Common myeloid progenitor, CD34-positive (primary cell): ENCODE measurements at regions not wholly inside any gene's neighbourhood (a gene's known extent, or its start where the extent isn't known, plus 50 kb on each side); places are given as distances from the start of the nearest gene placed in this dataset.

Experiments used
- CTCF ChIA-PET: fragments of 350-600 bp; sonication (Branson Sonifier 250); formaldehyde crosslinking; loops from one replicate; lab custom pipeline; 2021; ENCODE audit warnings: antibody characterized with exemption; lab: Charles Lee
- POLR2A ChIA-PET: fragments of 350-600 bp; sonication (Branson Sonifier 250); formaldehyde crosslinking; loops from one replicate; lab custom pipeline; 2021; ENCODE audit warnings: antibody characterized with exemption; lab: Charles Lee
- DNase-seq, 3 donors: peaks; one replicate each; pipeline versions ENCODE4 v3.0.0 to v3.0.0-alpha.2; 2013
- H3K27ac ChIP-seq, 2 experiments: 1 replicate in 1 of 2; 2 replicates in 1 of 2; pipeline ENCODE4 v1.7.0; 2013; ENCODE audit warnings: inconsistent platforms in 2 of 2, low read length in 2 of 2, mild to moderate bottlenecking in 2 of 2, low read depth in 1 of 2, moderate library complexity in 1 of 2; ENCODE audit not compliant: severe bottlenecking in 2 of 2, insufficient read depth in 1 of 2, poor library complexity in 1 of 2
- H3K27me3 ChIP-seq, 5 experiments: replicated peaks in 2 of 5; 1 replicate in 3 of 5; 2 replicates in 2 of 5; pipeline versions ENCODE4 v1.6.1 to v1.7.0; 2013; ENCODE audit warnings: low read length in 4 of 5, mild to moderate bottlenecking in 2 of 5, moderate library complexity in 2 of 5, inconsistent platforms in 1 of 5; ENCODE audit not compliant: insufficient read depth in 5 of 5, control insufficient read depth in 4 of 5
- H3K36me3 ChIP-seq, 4 experiments: 1 replicate in 2 of 4; 2 replicates in 2 of 4; pipeline versions ENCODE4 v1.6.1 to v1.7.0; 2013; ENCODE audit warnings: low read length in 3 of 4, control low read depth in 1 of 4, mild to moderate bottlenecking in 1 of 4; ENCODE audit not compliant: control insufficient read depth in 4 of 4, insufficient read depth in 4 of 4
- H3K4me1 ChIP-seq, 4 experiments: 1 replicate in 3 of 4; 2 replicates in 1 of 4; pipeline versions ENCODE4 v1.6.1 to v1.7.1; 2013; ENCODE audit warnings: low read length in 3 of 4, mild to moderate bottlenecking in 3 of 4, control low read depth in 1 of 4, inconsistent platforms in 1 of 4, moderate library complexity in 1 of 4; ENCODE audit not compliant: control insufficient read depth in 4 of 4, insufficient read depth in 4 of 4; ENCODE audit errors: control extremely low read depth in 1 of 4
- H3K4me3 ChIP-seq, 7 experiments: 1 replicate in 4 of 7; 2 replicates in 3 of 7; pipeline versions ENCODE4 v1.5.1 to v1.7.0; 2013; ENCODE audit warnings: mild to moderate bottlenecking in 7 of 7, low read length in 6 of 7, moderate library complexity in 6 of 7, inconsistent platforms in 2 of 7, low read depth in 2 of 7, control low read depth in 1 of 7; ENCODE audit not compliant: insufficient read depth in 4 of 7, control insufficient read depth in 1 of 7; ENCODE audit errors: extremely low read depth in 1 of 7
- H3K9me3 ChIP-seq, 5 experiments: 1 replicate in 4 of 5; 2 replicates in 1 of 5; pipeline versions ENCODE4 v1.6.1 to v1.7.1; 2013; ENCODE audit warnings: low read length in 4 of 5, mild to moderate bottlenecking in 2 of 5, inconsistent platforms in 1 of 5, low read depth in 1 of 5, moderate library complexity in 1 of 5; ENCODE audit not compliant: control insufficient read depth in 4 of 5, insufficient read depth in 2 of 5; ENCODE audit errors: control extremely low read depth in 1 of 5
- WGBS: methylation state at CpG from one replicate; pipeline ENCODE4 v1.1.5; 2013; ENCODE audit not compliant: insufficient coverage; 5-methylcytosine and 5-hydroxymethylcytosine counted together

DNA sequence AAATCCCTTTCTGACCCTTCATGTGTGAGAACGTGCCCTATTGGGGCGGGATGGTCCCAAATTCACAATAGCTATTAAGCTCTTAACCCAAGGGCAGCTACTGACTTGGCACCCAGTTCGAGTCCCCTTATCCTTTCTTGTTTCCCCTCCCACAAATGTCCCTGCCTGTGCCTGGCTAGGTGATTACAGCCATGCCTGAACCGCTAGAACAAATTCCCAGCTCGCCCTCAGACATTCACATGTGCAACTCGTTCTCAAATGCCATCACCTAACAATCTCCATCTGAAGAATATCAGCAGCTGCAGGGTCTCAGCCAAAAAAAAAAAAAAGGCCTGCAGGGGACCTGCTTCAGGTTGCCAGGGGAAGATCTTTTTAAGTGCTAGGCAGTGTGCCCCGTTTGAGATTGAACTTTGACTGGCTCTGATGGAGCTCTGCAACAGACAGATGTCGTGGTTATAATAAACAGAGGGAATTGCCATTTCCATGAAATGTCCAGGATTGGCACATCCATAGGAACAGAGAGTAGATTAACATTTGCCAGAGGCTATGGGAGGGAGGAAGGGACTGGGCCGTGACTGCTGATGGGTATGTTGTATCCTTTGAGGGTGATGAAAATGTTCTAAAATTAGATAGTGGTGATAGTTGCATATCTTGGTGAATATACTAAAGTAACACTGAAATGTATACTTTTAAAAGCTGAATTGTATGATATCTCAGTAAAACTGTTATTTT, 347.2 kb upstream of the WWC1 start:
- POLR2A ChIA-PET = no interaction called here

DNA sequence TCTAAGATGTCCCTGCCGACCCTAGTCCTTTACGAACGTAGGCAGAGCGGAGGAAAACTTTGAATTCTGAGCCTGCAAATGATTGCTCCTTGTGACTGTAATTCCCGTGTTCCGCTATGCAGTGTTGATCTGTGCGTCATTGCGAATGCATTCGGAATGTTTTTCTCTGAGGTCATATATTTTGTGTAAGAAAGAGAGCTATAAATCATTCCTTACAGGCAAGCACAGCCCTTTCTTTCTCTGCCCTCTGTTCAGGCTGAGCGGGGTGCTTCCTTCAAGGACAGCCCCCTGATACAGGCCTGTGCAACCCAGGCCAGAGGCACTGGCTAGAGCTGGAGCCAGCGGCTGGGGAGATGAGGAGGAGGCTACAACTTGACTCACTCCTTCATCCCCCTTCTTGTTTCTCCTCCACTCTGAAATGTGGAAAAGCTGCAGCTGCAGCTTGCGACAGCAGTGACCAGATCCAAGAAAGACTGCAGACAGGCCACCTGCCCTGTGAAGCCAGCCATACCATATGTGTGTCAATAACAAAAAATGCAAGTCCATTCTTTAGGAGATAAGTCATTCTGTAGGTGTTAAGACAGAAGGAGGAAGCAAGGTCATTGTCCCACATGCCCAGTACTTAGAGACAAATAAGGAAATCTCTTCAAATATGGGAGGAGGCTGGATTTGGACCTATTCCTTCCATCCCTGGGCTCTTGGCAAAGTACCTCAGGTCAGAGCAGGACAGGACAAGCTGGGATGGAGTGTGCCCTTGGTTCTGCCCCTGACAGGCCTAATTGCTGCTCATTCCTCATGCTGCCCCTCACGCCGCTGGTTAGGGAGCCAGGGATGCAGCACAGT, 345.7 kb upstream of the WWC1 start:
- CTCF ChIA-PET = no interaction called here
- Histone ChIP-seq H3K27ac (no peak overlapping the region), H3K4me1 (peaks cover 5 to 45% (median 19%) of the 10 kb centered on the region in 4 experiments), H3K36me3 (no peaks in the 10 kb centered on the region), H3K4me3 (no peak overlapping the region), H3K9me3 (no peaks in the 10 kb centered on the region), H3K27me3 (no peaks in the 10 kb centered on the region)
- no peak for DNase-seq
- POLR2A ChIA-PET = no interaction called here
- WGBS = 96% methylated on average over 9 of the region's 14 CpGs

More for the DNA sequence above, 347.2 kb upstream of the WWC1 start:
- no peak overlapping the region for H3K27ac ChIP-seq
- H3K4me1 ChIP-seq = peaks cover 5 to 31% (median 17%) of the 10 kb centered on the region in 4 experiments
- DNase-seq = no peak
- H3K36me3 ChIP-seq = no peaks in the 10 kb centered on the region
- 97% methylated on average over 6 of the region's 9 CpGs for WGBS
- no peak overlapping the region for H3K4me3 ChIP-seq
- no peaks in the 10 kb centered on the region for H3K9me3 ChIP-seq
- CTCF ChIA-PET = interaction anchor here (1.8 kb wide), 1 partner anchor 9 kb away, joined by 4 read pairs; no protein-coding TSS in a partner anchor
- no peaks in the 10 kb centered on the region for H3K27me3 ChIP-seq

DNA sequence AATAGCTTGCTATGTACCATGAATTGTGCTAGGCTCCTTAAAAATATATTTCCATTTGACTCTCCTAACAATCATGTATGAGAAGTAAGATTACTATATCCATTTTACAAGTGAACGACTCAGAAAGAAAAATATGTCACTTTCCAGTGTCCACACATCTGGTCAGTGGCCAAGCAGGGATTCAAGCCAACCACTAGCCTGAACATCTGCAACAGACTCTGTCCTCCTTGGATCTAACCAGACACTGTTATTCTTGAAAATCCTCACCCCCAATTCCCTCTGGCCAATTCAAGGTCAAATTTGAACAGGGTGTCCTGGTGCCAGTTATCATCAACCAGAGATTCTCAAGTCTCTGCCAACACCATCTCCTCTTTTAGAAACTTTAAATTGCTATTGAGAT, 344.1 kb upstream of the WWC1 start:
- CTCF ChIA-PET = no interaction called here
- H3K4me3 ChIP-seq = no peak overlapping the region
- no peak overlapping the region for H3K27ac ChIP-seq
- WGBS = 100% methylated on average over 1 of the region's 1 CpG
- POLR2A ChIA-PET = no interaction called here
- DNase-seq = no peak
- no peaks in the 10 kb centered on the region for H3K9me3 ChIP-seq
- H3K4me1 ChIP-seq = peaks cover 5 to 51% (median 19%) of the 10 kb centered on the region in 4 experiments
- H3K27me3 ChIP-seq = no peaks in the 10 kb centered on the region
- H3K36me3 ChIP-seq = no peaks in the 10 kb centered on the region

DNA sequence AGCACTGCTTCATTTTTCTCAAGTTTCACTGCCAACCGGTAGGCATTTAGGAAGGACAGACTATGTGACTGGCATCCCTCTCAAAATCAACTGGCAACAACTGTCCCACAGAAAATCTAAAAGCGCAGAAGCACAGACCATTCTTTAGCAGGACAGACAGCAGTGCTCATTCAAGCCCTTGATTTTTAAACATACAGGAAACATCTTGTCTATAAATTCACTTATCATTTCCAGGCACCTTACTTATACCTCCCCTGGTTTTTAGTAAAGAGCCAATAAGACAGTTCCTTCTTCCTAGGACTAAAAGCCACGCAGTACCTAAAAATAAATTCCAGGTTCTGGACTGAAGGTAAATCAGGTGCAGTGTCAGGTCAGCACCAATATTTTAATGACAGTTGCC, 343.2 kb upstream of the WWC1 start:
- Histone ChIP-seq H3K27me3 (no peaks in the 10 kb centered on the region), H3K4me1 (peaks cover 5 to 51% (median 19%) of the 10 kb centered on the region in 4 experiments), H3K4me3 (peak overlapping the region in 1 of 7 experiments; percentile 24), H3K27ac (no peak overlapping the region), H3K9me3 (no peaks in the 10 kb centered on the region), H3K36me3 (no peaks in the 10 kb centered on the region)
- WGBS = 0% methylated on average over 2 of the region's 3 CpGs
- CTCF ChIA-PET = no interaction called here
- POLR2A ChIA-PET = no interaction called here
- peak; percentile 38 to 90 (median 76) for DNase-seq

DNA sequence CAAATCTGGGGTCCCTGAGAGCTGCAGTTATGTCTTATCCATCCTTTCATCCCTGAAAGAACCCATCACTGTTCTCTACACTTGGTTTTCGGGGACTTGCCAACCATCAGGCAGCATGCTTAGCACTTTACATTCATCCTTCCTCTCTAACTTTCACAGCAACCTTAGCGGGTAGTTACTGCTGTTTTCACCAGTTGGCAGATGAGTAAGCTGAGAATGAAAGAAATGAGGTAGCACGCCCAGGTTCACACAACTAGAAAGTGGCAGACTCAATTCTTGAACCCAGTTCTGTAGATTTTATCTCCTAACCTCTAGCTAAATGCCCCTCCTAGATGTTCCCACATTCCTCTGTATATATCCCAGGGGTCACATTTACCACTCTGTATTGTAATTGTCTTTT, 342.0 kb upstream of the WWC1 start:
- ChIA-PET CTCF (interaction anchor here (1.6 kb wide), 1 partner anchor 15 kb away, joined by 3 read pairs; no protein-coding TSS in a partner anchor), POLR2A (interaction anchor here (1.0 kb wide), 1 partner anchor 44 kb away, joined by 3 read pairs; no protein-coding TSS in a partner anchor)
- peak in 2 of 3 donors; percentile 9 to 33 for DNase-seq
- no peaks in the 10 kb centered on the region for H3K27me3 ChIP-seq
- H3K9me3 ChIP-seq = no peaks in the 10 kb centered on the region
- no peaks in the 10 kb centered on the region for H3K36me3 ChIP-seq
- no peak overlapping the region for H3K27ac ChIP-seq
- 96% methylated on average over 3 of the region's 3 CpGs for WGBS
- H3K4me3 ChIP-seq = no peak overlapping the region
- H3K4me1 ChIP-seq = peaks cover 5 to 51% (median 19%) of the 10 kb centered on the region in 4 experiments

DNA sequence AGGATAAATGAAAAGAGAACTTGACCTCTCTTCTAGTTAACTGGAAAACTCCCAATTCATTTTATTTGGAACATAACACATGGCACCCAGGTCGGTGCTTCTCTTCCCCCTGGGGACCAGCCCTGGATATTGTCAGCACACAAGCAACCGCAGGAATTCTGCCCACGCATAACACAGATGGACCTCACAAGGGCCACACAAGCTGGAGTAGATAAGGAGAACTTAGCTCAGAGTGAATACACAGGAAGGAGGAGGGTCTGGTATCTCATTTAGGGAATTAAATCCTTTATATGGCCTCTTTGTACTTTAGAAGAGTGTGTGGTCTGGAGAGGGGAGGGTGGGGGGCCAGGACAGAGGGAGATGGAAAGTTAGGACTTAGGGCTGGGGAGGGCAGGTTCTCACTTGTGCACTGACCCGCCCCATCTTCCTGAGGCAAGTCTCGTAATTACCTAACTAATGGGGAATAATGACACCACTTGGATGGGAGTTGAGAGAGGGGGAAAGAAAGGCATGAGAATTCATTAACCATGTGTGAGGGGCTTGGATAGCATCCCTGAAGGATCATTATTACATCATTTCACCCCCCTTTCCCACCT, 341.2 kb upstream of the WWC1 start:
- WGBS = 53% methylated on average over 3 of the region's 5 CpGs
- no peak overlapping the region for H3K4me3 ChIP-seq
- H3K36me3 ChIP-seq = no peaks in the 10 kb centered on the region
- no peak overlapping the region for H3K27ac ChIP-seq
- no peaks in the 10 kb centered on the region for H3K9me3 ChIP-seq
- ChIA-PET CTCF (interaction anchor here (1.6 kb wide), 1 partner anchor 14 kb away, joined by 3 read pairs; no protein-coding TSS in a partner anchor), POLR2A (no interaction called here)
- H3K27me3 ChIP-seq = no peaks in the 10 kb centered on the region
- no peak for DNase-seq
- H3K4me1 ChIP-seq = peaks cover 5 to 51% (median 19%) of the 10 kb centered on the region in 4 experiments
